ENCODE measurements at regions not wholly inside any gene's neighbourhood (a gene's known extent, or its start where the extent isn't known, plus 50 kb on each side); places are given as distances from the start of the nearest gene placed in this dataset.

DNA sequence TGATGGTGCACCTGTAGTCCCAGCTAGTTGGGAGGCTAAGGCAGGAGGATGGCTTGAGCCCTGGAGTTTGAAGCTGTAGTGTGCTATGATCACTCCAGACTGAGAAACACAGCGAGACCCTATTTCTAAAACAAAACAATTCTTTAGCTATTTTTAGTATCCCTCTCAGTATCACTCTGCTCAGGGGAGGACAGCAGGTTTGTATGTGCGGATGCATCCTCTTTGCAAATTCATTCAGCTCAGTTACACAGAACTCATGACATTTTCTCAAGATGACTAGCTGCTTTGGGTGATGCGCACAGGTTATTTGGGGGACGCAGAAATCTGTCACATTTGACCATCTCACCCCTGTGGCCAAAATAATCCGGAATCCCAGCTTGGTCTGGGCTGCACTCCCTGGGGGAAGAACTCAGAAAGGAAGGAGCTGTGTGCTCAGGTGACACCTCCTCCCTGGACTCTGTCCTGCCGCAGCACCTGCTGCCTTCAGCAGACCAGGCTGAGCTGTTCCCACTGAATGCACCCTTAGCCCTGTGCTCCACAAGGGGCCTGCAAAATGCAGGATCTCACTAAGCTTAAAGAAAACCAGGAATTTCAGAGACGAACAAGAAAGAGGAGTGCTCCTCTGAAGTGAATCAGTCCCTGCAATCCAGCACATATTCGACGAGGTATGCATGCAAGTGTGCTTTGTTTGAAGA is 89.5 kb upstream of the PGBD5 start:
- no peaks in the 10 kb centered on the region for H3K9me3 ChIP-seq
- TF ChIP-seq POLR2A (IDR thresholded peaks at IDR 0.05) (no peak), POLR2AphosphoS5 (IDR thresholded peaks at IDR 0.05) (no peak)
- TF ChIP-seq, protein P1, sequence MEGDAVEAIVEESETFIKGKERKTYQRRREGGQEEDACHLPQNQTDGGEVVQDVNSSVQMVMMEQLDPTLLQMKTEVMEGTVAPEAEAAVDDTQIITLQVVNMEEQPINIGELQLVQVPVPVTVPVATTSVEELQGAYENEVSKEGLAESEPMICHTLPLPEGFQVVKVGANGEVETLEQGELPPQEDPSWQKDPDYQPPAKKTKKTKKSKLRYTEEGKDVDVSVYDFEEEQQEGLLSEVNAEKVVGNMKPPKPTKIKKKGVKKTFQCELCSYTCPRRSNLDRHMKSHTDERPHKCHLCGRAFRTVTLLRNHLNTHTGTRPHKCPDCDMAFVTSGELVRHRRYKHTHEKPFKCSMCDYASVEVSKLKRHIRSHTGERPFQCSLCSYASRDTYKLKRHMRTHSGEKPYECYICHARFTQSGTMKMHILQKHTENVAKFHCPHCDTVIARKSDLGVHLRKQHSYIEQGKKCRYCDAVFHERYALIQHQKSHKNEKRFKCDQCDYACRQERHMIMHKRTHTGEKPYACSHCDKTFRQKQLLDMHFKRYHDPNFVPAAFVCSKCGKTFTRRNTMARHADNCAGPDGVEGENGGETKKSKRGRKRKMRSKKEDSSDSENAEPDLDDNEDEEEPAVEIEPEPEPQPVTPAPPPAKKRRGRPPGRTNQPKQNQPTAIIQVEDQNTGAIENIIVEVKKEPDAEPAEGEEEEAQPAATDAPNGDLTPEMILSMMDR (IDR thresholded peaks at IDR 0.05 in 8 of 11, conservative IDR thresholded peaks at IDR 0.05 in 3 of 11) = no peak
- H3K27me3 ChIP-seq (replicated peaks in 1 of 7) = peaks cover 0 to 8% (median 0%) of the 10 kb centered on the region in 7 donors
- no peak overlapping the region for H3K4me3 ChIP-seq
- intact Hi-C loops (cut with DNase I; ENCODE audit: low total_unique reads) = no loop called here
- no peak for DNase-seq
- no peaks in the 10 kb centered on the region for H3K36me3 ChIP-seq
- H3K4me1 ChIP-seq = no peaks in the 10 kb centered on the region
- no peak overlapping the region for H3K27ac ChIP-seq
- 58 to 67% (median 65%) methylated on average over 9 of the region's 9 CpGs for WGBS, 5 donors

DNA sequence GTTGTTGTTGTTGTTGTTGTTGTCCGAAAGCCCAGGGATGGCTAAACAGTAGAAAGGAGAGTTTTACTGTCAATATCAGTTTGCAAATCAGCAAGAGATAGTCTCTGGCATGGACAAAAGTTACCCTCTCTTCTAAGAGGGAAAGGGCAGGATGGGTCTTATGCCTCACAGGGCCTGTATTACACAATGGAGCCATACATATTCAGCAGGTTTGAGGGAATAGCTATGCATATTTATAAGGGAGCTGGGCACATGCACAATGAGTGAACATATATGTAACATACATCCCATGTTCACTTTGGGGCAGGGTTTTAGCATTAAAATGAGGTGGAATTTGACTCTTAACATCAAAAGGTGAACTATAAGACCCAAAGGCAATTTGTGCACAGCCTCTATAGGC is 84.4 kb upstream of the PGBD5 start:
- no peak for DNase-seq
- peaks cover 0 to 14% (median 7%) of the 10 kb centered on the region in 6 donors for H3K4me1 ChIP-seq
- no peak overlapping the region for H3K4me3 ChIP-seq
- no peaks in the 10 kb centered on the region for H3K36me3 ChIP-seq
- no peak for TF ChIP-seq POLR2A (IDR thresholded peaks at IDR 0.05)
- TF ChIP-seq, protein P1 (IDR thresholded peaks at IDR 0.05 in 8 of 11, conservative IDR thresholded peaks at IDR 0.05 in 3 of 11) = no peak
- no peak for TF ChIP-seq POLR2AphosphoS5 (IDR thresholded peaks at IDR 0.05)
- H3K27ac ChIP-seq = peak overlapping the region in 1 of 8 donors; percentile 55
- no peaks in the 10 kb centered on the region for H3K27me3 ChIP-seq (replicated peaks in 1 of 7)
- intact Hi-C loops (cut with DNase I; ENCODE audit: low total_unique reads) = no loop called here
- WGBS, 5 donors = 81 to 100% (median 94%) methylated on average over 1 of the region's 1 CpG
- H3K9me3 ChIP-seq = no peaks in the 10 kb centered on the region

DNA sequence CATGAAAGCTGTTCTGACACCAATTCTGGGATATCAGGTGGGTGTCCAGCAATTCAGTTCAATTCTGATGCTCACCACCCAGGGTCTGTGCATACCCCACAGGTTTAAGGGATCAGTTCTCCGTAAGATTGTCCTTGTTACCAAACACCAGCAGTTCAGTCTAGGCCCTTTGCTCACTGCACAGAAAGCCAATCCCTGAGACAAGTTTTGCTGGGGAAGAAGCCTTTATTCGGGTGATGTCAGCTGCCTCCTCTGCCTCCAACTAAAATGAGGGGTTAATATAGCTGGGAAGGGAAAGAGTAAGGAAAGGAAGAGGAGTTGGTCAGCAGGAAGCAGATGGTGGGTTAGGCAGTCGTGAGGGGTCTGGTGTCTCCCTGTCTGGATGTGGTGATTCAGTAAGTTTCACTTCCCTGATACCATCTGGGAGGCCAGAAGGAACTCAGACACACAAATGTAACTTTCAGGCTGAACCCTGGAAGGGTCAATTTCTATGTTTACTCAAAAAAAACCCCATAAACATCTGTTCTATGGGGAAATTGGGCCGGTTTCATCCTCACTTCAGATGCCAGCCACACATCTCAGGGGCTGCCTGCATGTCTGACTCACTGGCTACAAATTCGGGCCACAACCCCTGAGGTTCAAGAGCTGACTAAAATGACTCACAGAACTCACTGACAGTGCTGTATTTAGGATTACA is 83.3 kb upstream of the PGBD5 start:
- H3K4me3 ChIP-seq = no peak overlapping the region
- H3K27ac ChIP-seq = peak overlapping the region in 3 of 8 donors; percentile 3 to 55 (median 10)
- no peaks in the 10 kb centered on the region for H3K36me3 ChIP-seq
- no peaks in the 10 kb centered on the region for H3K27me3 ChIP-seq (replicated peaks in 1 of 7)
- intact Hi-C loops (cut with DNase I; ENCODE audit: low total_unique reads) = no loop called here
- DNase-seq = no peak
- WGBS, 5 donors = 47 to 58% (median 53%) methylated on average over 5 of the region's 5 CpGs
- TF ChIP-seq POLR2A (IDR thresholded peaks at IDR 0.05) = no peak
- TF ChIP-seq, protein P1 (IDR thresholded peaks at IDR 0.05 in 8 of 11, conservative IDR thresholded peaks at IDR 0.05 in 3 of 11) = no peak
- TF ChIP-seq POLR2AphosphoS5 (IDR thresholded peaks at IDR 0.05) = peak in 1 of 3 donors; percentile 28
- peaks cover 0 to 14% (median 7%) of the 10 kb centered on the region in 6 donors for H3K4me1 ChIP-seq
- no peaks in the 10 kb centered on the region for H3K9me3 ChIP-seq

DNA sequence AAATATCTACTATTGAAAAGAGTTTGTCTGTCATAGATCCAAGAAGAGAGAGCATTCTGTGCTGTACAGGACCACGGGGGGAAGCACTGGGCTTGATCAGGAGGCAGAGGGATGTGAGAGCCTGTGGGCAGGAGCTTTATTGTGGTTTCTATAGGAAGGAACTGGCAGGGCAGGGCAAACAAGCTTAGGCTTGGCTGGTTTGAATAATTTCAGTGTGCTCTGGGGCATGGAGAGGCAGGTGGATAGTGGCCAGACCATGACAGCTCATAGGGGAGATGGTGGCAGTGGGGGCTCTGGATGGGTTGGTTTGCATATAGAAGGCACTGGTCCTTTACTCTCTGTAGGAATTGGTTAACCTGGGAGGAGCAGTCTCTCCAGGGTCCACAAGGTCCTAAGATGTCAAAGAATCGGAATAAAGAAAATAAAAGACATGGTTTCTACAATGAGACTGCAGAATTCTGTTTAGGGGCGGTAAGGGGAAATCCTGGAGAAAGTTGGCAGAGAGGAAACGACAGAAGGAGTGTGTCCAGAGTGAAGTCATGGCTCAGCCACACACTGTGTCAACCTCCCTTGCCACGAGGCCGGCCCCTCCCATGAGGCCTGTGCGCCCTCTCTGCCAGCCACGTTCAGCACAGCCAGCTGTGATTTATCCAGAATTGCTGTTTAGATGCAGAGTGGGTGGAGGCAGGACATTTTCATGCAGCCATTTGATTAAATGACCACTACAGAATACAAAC is 81.7 kb upstream of the PGBD5 start:
- no peak overlapping the region for H3K27ac ChIP-seq
- no peaks in the 10 kb centered on the region for H3K36me3 ChIP-seq
- H3K4me3 ChIP-seq = no peak overlapping the region
- H3K9me3 ChIP-seq = no peaks in the 10 kb centered on the region
- H3K27me3 ChIP-seq (replicated peaks in 1 of 7) = no peaks in the 10 kb centered on the region
- intact Hi-C loops (cut with DNase I; ENCODE audit: low total_unique reads) = no loop called here
- TF ChIP-seq, protein P1 (IDR thresholded peaks at IDR 0.05 in 8 of 11, conservative IDR thresholded peaks at IDR 0.05 in 3 of 11) = no peak
- peak; percentile 32 to 60 (median 49) for TF ChIP-seq POLR2AphosphoS5 (IDR thresholded peaks at IDR 0.05)
- 9 to 28% (median 19%) methylated on average over 8 of the region's 8 CpGs for WGBS, 5 donors
- peaks cover 0 to 14% (median 7%) of the 10 kb centered on the region in 6 donors for H3K4me1 ChIP-seq
- no peak for DNase-seq

Measured in spleen (tissue), 11 donors.